GM21390 (cell line): ENCODE measurements at regions not wholly inside any gene's neighbourhood (a gene's known extent, or its start where the extent isn't known, plus 50 kb on each side); places are given as distances from the start of the nearest gene placed in this dataset.
"Not testable (repeated sequence)": the region's sequence is repeated elsewhere in the genome, so short reads cannot be mapped to it uniquely, and the experiment has no call there.

Experiments
- ATAC-seq: cut with Tn5 transposase; IDR thresholded peaks from one replicate; pipeline ENCODE4 v1.9.1; 2021; ENCODE audit not compliant: unreplicated experiment

DNA sequence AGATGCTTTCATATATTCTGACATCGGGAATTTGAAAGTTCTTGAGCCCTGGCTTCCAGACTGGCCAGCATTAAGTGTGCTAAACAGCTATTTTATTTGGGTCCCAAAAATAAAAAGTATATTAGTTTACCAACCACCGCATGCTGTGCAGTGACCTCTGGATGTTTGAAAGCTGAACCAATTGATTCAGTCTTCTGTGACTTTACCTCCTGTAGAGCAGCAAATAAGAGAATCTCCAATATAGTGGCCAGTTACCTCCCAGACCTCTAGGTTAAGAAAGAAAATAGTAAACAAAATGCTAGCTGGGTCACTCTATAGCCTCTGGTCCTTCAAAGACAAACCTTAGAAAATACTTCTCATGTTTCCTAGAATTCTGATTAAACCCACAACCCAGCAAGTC lies 424.6 kb upstream of the NFE2L3 start:
- ATAC-seq: no peak

DNA sequence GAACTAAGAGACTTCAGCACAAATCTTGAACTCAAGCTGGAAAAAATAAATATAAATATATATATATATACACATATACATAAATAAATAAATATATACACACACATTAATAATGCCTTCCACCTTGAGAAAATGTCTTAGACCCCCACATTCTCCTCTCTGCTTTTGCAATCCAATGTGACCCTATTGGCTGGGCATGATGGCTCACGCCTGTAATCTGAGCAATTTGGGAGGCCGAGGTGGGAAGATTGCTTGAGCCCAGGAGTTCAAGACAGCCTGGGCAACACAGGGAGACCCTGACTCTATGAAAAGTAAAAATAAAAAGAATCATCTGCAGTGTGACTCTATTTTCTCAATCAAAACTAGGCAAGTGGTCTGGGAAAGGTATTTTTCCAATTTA lies 424.1 kb upstream of the NFE2L3 start:
- ATAC-seq: no peak

DNA sequence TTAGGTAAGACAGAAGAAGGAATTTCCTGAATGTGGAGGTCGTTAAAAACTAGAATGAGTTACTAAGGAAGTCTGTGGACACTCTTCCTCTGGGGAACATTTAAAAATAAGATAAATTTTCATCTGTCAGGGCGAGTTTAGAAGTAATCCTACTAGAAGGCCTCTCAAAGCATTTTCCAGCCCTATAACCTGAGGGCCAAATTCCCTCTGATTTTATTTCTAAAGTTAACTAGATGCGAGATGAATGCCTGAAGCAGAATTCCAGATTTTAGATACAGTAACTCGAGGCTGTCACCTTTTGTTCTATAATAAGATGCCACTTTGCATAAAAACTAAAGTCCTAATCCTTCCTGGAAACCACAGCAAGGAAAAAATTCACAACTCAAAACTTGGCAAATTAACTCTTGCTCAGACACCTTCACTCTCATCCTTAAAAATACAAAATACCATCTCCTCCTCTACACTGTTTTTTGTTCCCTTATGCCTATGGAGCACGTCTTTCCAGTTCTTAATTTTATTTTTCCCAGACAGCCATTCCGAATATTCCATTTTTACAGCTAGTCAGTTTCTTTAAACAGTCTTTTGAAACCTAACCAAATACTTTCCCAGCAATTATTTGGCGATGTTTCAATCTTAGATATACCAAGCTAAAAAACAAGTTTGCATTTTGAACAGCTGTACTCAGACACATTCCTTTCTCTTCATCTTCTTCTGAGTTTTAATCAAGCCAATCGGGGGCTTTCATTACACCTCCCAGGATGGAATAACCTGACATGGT lies 420.7 kb upstream of the NFE2L3 start:
- no peak for ATAC-seq

DNA sequence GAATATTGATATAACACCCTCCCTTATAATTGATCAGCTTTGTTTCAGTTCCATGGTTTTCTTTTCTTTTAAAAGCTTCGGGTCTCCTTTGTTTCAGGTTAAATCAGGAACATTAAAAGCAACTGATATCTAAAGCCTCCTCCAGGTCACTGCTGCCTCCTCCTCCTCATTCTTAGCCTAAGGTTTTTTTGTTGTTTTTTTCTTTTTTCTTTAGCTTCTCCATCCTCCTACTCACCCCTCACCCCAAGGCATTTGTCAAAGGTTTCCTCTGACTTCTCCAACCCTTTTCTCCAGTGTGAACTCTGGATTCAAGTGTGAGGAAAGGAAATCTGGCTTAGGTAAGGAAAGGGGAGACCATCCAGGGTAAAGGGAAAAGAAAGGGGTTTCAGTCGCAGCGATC lies 420.2 kb upstream of the NFE2L3 start:
- ATAC-seq: no peak

DNA sequence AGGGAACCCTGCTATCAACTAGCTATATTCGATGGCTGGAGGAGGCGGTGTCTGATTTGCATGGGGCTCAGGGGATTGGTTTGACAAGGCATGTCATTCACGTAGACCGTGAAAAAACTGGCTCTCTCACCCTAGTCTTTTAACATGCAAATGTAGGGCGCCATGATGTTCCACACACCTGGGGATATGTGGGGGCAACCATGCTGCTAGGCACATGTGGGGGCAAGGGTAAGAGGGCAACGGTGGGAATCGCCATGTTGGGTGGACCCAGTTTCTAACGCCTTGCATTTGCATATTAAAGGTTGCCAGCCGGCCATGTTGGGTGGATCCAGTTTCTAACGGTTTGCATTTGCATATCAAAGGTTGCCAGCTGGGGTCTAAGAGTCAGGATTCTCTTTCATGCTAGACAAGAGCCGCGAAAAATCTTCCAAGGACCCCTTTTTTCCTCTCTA lies 419.2 kb upstream of the NFE2L3 start:
- ATAC-seq: no peak

DNA sequence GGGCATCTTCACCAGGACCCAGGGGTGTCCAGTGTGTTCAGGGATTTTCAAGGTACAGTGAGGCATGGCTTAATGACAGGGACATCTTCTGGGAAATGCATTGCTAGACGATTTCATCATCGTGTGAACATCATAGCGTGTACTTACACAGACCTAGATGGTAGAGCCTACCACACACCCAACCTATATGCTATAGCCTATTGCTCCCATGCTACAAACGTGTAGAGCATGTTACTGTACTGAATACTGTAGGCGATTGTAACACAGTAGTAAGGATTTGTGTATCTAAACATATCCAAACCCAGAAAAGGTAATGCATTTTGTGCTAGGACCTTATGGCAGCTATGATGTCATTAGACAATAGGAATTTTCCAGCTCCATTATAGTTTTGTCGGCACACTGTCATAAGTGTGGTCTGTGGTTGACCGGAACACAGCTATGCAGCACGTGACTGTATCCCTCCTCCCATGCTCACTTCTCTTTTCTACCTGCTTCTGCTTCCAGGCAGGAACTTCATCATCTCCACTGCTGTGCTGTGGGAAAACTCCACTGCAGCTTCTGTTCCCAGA lies 416.2 kb upstream of the NFE2L3 start:
- no peak for ATAC-seq

DNA sequence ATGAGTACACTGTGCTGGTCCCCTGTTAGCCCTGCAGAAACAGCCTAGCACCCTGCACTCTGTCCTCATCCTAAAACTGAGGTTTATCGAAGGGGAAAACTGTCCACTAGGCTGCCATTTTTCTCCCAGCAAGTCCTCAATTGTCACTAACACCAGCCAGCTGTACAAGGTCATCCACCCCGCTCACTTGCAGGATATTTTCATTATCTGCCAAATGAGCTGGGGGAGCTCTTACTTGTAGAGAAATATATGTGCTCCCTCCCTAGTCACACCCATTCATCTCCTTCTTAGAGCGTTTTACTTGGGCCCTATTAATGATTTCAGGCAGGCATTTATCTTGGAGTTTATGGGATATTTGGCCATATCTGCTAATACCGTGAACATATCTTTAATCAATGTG lies 413.5 kb upstream of the NFE2L3 start:
- no peak for ATAC-seq

DNA sequence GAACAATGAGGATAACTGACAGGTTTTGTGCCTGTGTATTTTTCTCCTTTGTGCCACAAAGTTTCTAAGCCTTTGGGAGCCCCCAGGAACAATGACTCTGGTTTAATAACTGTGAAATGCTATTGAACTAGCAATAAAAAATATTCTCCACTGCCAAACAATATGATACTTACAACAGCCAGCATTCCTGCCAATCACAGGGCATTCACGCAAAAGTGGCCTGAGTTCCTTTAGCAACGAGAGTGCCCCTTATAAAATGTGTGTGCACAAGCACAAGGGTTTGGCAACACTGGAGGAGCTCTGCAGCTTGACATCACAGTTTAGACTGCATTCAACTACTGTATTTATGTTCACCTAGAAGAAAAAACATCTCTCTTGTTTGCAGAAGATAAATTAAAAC lies 412.9 kb upstream of the NFE2L3 start:
- ATAC-seq: no peak

DNA sequence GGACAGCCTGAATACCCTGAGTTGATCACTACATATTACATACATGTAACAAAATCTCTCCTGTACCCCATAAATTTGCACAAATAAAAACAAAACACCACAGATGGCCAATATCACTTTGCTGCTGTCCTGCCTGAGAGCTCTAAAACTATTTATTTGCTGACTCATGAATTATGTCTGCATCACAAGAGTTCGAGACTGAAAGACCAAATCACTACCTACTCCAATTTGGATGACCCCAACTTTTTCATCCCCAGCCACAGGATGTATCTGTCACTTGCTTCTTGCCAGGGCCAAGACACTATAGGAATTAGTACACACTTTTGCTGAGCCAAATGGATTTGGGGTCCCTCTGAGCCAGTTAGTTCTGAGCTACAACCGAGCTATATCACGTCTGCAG lies 409.7 kb upstream of the NFE2L3 start:
- ATAC-seq: no peak

DNA sequence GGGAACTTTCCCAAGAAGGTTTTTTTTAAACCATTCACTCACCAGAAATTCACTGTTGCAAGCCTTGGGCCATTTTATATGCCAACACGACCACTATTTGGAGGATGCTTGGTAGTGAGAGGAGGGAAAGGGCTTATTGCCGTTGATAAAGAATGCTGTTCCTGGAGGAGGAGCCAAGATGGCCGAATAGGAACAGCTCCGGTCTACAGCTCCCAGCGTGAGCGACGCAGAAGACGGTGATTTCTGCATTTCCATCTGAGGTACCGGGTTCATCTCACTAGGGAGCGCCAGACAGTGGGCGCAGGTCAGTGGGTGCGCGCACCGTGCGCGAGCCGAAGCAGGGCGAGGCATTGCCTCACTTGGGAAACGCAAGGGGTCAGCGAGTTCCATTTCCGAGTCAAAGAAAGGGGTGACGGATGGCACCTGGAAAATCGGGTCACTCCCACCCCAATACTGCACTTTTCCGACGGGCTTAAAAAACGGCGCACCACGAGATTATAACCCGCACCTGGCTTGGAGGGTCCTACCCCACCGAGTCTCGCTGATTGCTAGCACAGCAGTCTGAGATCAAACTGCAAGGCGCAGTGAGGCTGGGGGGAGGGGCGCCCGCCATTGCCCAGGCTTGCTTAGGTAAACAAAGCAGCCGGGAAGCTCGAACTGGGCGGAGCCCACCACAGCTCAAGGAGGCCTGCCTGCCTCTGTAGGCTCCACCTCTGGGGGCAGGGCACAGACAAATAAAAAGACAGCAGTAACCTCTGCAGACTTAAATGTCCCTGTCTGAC lies 408.1 kb upstream of the NFE2L3 start:
- not testable (repeated sequence) for ATAC-seq

DNA sequence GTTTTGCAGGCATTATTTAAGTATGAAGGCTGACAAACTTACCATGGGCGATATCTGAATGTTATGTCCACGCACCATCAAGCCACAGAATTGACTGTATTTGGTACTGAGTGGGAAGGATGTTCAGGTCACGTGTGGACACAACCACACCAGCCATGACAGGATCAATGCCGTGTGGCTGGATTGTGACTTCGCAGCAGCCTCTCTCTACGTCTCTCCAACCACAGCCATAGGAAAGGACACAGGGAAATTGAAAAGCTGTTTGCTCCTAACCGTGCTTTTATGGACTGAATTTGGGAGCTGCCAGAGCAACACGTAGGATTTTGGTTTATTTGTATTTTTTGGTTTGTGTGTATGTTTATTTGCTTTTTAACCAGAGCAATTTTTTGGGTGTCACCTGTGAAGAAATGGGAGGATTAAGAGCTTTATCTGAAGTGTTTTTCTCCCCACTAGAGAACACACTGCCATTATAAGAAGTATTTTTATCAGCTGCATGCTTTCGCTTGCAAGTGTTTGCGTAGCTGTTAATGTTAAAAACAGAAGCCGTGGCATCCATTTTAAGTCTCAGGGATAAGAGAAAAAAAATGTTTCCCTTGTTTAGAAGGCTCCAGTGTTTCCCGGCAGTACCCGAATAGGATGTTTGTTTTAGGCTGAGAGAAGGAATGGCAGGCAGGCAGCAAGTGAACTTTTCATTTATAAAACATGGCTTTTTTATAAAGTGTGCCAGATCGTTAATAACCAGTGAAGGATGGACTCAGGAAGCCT lies 401.1 kb upstream of the NFE2L3 start:
- no peak for ATAC-seq

DNA sequence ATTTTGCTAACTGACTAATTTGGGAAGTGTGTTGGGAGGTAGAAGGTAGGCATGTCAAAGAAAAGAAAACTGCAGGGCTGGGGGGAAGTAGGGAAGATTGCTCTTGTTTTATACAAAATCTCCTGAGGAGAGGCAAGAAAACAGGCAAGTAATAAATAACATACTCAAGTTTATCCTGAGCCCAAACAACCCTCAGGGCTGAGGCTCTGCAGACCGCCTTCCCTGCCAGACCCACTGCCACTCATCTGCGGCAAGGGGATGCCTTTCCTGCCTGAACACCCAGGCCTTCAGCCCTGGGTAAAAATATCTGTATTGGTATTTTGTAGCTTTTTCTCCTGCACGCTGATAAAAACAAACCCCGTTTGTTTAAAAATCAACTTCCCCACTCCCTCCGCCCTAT lies 399.8 kb upstream of the NFE2L3 start:
- no peak for ATAC-seq

DNA sequence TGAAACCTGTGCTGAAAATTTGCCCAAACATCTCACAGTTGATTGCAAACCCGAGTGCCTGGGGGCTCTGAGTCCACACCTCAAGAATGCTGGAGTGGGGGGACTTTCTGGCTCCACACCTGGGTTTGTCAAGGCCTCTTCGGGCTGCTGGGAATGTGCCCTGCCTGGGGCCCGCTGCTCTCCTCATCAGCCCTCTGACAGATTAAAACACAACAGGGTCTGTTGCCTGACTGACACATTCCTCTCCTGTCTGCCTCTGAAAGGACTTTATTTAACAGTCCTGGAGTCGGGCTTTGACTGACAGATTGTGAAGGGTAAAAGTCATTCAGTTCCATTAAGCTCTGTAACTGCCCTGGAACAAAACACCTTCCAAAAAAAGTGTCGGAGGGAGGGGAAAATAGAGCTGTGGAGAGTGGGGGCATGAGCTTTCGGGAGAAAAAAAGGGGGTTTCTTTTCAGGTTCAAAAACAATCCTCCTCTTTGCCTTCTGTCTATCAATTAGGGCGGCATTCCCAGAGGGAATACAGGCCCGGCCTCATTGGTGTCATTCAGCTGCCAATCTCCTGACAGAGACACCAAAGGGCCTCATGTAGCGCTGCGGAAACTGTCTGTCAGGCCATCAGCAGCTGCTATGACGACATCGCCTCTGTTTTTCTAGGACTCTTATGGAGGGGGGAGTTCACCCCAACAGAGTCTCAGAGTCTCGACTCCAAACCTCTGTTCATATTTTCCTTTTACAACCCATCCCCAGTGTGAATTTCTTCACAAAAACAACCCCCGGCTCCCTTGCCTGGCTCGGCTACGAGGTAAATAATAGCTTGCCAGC lies 398.8 kb upstream of the NFE2L3 start:
- ATAC-seq: no peak

DNA sequence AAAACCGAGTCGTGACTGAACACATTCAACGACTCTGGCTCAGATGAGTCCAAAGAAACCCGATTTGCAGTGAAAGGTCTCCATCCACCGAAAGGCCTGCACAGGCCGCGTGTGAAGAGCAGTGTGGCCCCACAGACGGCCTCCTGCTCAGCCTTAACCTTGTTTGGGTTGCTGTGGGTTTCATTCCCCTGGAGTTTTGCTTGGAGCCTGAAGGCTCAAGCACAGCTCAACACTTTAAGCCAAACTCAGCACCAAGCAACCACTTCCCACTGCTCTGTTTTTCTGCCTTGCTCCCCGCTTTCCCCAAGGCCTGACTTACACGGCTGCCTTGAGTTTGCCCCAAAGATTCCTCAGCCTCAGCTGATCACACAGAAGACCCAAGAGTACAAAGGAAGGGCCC lies 398.2 kb upstream of the NFE2L3 start:
- ATAC-seq: no peak

DNA sequence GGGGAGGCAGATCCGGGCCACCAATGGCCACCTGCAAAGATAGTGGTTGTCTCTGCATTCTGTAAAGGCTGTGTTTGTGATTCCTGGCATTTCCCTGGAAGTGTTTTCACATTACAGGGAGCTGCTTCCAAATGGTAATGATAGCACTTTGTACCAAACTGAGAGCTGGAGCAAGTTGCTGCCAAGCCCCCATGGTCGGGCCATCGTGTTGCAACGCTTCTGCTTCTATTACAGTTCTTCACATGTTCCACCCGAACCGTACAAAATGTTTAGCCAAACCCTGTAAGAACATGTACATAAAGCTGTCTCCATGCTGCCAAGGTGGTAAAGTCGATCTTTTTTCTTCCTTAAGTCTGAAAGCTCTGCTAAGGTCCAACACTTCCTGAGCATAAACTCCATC lies 397.7 kb upstream of the NFE2L3 start:
- ATAC-seq: no peak

DNA sequence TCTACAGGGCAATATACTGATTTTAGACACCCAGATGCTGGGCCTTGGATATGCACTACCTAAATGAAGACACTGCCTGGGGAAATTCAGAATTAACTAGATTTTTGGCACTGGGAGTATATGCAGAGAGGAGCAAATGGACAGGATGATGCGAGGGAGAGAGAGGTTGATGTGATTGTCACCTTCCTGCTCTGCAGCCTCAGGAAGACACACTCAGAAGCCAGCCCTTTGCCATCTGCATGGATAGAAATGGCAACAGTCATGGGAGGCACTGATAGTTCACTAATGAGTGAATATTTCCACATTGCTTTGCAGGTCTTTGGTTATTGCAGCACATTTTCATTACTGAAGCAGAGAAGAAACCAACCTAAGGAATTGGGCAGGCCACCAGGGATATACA lies 397.2 kb upstream of the NFE2L3 start:
- no peak for ATAC-seq

DNA sequence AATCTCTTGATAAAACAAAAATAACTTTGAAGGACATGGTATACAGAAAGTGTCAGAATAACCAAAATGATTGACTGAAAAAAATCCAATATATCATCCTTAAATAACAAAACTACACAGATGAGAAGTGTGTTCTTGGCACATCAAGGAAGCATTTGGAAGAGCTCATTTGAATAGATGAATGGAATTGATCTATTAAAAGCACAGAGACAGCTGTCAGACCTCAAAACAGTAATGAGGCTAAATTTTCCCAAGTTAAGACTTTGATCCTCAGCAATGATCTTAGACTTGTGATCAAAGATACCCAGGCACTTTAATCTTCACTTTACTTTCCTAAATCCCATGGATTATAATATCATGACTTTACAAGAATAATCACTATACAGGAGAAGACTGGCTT lies 395.4 kb upstream of the NFE2L3 start:
- no peak for ATAC-seq

DNA sequence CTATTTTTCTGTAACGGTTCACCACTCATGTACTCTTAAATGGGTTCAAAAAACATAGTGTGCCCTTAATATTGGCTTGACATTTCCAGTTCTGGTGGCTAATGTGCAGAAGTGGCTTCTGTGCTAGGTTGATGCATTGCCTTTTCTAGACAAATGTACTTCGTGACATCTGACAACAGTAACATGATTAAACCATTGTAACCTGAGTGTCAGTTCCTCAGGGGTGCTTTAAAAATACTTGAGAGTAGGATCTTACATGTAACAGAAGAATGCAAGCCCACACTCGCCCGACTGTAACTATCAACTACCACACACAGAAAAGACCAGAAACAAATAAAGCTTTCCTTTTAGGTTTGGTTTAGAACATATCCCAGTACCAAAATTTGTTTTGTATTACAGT lies 393.4 kb upstream of the NFE2L3 start:
- no peak for ATAC-seq

DNA sequence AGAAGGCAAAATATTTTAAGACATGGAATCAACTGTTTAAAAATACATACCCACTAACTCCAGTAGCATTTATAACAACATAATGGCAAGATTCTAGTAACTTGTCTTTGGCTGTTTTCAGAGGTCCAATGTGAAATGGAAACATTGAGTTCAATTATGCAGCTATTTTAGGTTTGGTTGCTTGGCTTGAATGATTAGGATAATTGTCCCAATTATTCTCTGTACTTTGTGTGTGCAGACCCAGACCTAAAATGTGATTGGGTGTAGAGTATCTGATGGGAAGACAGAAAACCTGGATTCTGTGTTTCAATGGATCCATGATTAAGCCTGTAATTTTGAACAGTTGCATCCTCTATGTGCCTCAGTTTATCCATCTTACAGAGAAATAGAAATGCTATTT lies 392.7 kb upstream of the NFE2L3 start:
- ATAC-seq: no peak

DNA sequence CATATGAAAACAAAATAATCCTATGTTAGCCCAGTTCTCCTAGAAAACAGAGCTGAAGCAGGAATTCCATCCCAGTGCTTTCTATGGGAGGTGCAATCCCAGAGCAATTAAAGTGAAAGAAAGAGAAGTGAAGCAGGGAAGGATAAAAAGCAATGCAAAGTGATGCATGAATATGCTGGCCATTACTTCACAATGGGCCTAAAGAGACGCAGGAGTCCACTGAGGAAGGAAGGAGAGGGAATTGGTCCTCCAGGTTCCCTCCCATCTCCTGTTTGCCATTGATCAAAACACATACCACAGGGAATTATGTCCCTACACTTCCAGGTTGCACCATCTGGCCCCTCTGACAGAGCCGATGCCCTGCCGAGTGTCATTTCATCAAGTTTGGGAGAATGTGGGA lies 392.2 kb upstream of the NFE2L3 start:
- ATAC-seq: no peak
